GM12872 (cell line): ENCODE measurements at regions not wholly inside any gene's neighbourhood (a gene's known extent, or its start where the extent isn't known, plus 50 kb on each side); places are given as distances from the start of the nearest gene placed in this dataset.

Experiments used
- CTCF ChIP-seq: IDR thresholded peaks from 3 replicates; pipeline ENCODE4 v1.5.1; 2011; ENCODE audit warnings: low read depth, mild to moderate bottlenecking, low read length, moderate library complexity; ENCODE audit not compliant: insufficient read depth

GRCh38 chr2:107006836-107007235, 120.9 kb upstream of the ST6GAL2 start:
- no peak for TF ChIP-seq CTCF

- no peak for TF ChIP-seq CTCF
Observed at GRCh38 chr2:107007927-107008326, 122.0 kb upstream of the ST6GAL2 start.

DNA sequence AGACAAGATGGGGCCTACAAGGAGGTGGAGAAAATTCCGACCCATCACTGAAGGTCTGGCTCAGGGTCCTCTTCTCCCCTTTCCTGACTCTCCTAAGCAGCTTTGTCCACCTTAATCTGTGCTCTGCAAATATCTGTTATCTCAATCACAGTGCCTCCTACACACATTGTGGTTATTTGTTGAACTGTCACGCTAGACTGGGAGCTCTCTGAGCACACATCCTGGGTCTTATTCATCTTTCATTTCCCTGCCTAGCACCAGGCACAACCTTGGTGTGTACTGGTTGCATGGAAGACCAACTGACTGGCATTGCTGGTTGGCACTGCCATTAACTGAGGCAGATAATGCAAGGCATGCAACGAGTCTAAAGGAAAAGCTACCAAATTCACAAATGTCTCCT, 122.9 kb upstream of the ST6GAL2 start:
- TF ChIP-seq CTCF: no peak

- TF ChIP-seq CTCF: no peak
Observed at GRCh38 chr2:107009275-107009674, 123.3 kb upstream of the ST6GAL2 start.

DNA sequence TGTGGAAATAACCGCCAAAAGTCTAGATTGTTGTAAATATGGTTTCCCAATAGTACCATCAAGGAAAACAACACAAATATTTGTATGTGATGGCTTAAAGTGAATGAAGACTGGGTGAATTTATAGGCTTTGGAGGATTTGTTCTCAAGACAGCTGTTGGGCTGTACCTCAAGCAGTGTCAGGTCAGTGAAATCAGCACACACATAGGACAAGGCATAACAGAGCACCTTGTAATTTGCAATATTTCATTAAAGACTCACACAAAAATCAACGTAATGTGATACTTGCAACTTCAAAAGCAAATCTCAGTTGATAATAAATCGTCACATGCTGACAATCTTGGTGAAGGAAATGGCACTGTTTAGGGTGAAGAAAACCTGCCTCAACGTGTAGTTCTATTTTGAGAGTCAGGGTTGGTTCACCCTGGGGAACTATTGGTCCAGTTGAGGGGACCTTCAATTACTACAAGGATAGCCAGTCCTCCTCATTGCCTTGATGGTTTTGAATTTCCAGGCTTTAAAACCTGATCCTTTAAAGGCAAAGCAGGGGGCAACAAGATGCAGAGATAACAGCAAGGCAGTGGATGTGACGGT, 126.8 kb upstream of the ST6GAL2 start:
- TF ChIP-seq CTCF: no peak

- no peak for TF ChIP-seq CTCF
Observed at GRCh38 chr2:107013884-107014283, 127.9 kb upstream of the ST6GAL2 start.

DNA sequence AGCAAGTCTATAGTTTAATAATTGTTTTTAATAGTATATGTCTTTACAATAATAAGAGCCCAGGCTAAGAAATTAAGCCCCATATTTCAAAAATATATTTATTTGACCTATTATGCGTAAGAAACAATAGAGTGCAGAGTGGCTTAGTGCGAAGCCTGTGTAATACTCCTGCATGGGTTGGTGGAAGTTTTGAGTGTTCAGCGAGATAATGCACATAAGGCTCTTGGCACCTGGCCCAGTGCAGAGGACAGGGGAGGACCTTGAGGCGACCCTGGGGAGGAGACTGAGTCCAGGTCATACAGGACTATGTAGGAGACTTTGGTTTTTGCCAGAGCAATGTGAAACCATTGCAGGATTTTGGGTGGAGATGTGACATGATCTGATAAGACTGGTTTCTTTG, 132.4 kb upstream of the ST6GAL2 start:
- no peak for TF ChIP-seq CTCF
